Osteoblast (primary cell): ENCODE measurements at regions not wholly inside any gene's neighbourhood (a gene's known extent, or its start where the extent isn't known, plus 50 kb on each side); places are given as distances from the start of the nearest gene placed in this dataset.

Source experiments
- DNase-seq: peaks from one replicate; pipeline ENCODE4 v3.0.0; 2011; ENCODE audit warnings: low spot score, mixed read lengths; ENCODE audit not compliant: insufficient read length; ENCODE audit errors: missing footprints
- H2AFZ ChIP-seq: 2 replicates; pipeline ENCODE4 v1.6.0; 2011; ENCODE audit warnings: mild to moderate bottlenecking, low read length
- H3K27ac ChIP-seq: 2 replicates; pipeline ENCODE4 v1.5.1; 2011; ENCODE audit warnings: mild to moderate bottlenecking, low read depth, low read length, moderate library complexity
- H3K27me3 ChIP-seq: 2 replicates; pipeline ENCODE4 v1.6.0; 2012; ENCODE audit warnings: mild to moderate bottlenecking, control low read depth, inconsistent platforms, low read length, moderate library complexity; ENCODE audit not compliant: insufficient read depth
- H3K36me3 ChIP-seq: 2 replicates; pipeline ENCODE4 v1.5.1; 2011; ENCODE audit warnings: mild to moderate bottlenecking, low read length, control low read depth, moderate library complexity; ENCODE audit not compliant: insufficient read depth
- H3K4me1 ChIP-seq: 2 replicates; pipeline ENCODE4 v1.5.1; 2011; ENCODE audit warnings: mild to moderate bottlenecking, low read length, control low read depth, moderate library complexity; ENCODE audit not compliant: insufficient read depth
- H3K4me2 ChIP-seq: 2 replicates; pipeline ENCODE4 v1.6.0; 2011; ENCODE audit warnings: mild to moderate bottlenecking, low read length; ENCODE audit not compliant: insufficient read depth
- H3K4me3 ChIP-seq: fragments of 200-600 bp; sonication (generic); 3 replicates; pipeline ENCODE4 v1.5.1; 2012; ENCODE audit warnings: mild to moderate bottlenecking, low read length, inconsistent platforms; ENCODE audit not compliant: insufficient read depth
- H3K79me2 ChIP-seq: 2 replicates; pipeline ENCODE4 v1.6.0; 2012; ENCODE audit warnings: mild to moderate bottlenecking, low read length, control low read depth, inconsistent platforms; ENCODE audit not compliant: insufficient read depth
- H3K9me3 ChIP-seq: 2 replicates; pipeline ENCODE4 v1.5.1; 2011; ENCODE audit warnings: low read depth, low read length, control low read depth
- H4K20me1 ChIP-seq: 2 replicates; pipeline ENCODE4 v1.6.0; 2012; ENCODE audit warnings: mild to moderate bottlenecking, low read length, control low read depth; ENCODE audit not compliant: insufficient read depth
- TF ChIP-seq, protein P1 (sequence below): IDR thresholded peaks from 2 replicates; pipeline ENCODE4 v1.5.1; 2011; ENCODE audit warnings: mild to moderate bottlenecking, low read depth, low read length, moderate library complexity; ENCODE audit errors: extremely low read depth

DNA sequence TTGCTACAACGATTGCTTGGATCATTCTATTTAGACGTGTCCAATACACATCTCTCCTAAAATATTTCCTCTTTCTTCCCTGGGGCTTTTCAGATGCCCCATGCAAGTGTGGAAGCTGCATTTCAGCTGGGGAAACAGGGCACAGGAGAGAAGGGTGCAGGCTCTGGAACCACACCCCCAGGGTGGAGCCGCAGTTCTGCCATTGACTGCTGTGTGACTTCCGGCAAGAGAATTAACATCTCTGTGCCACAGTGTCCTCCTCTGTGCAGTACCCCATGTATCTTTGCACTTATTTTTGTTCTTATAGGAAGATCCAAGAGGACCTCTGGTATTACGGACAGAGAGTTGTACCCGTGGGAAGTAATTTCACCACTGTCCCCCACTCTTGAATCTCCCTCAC, 405.3 kb upstream of the EEF2KMT start:
- H3K79me2 ChIP-seq: no peaks in the 10 kb centered on the region
- no peaks in the 10 kb centered on the region for H3K27me3 ChIP-seq
- no peaks in the 10 kb centered on the region for H3K4me1 ChIP-seq
- H2AFZ ChIP-seq: no peak overlapping the region
- TF ChIP-seq, protein P1, sequence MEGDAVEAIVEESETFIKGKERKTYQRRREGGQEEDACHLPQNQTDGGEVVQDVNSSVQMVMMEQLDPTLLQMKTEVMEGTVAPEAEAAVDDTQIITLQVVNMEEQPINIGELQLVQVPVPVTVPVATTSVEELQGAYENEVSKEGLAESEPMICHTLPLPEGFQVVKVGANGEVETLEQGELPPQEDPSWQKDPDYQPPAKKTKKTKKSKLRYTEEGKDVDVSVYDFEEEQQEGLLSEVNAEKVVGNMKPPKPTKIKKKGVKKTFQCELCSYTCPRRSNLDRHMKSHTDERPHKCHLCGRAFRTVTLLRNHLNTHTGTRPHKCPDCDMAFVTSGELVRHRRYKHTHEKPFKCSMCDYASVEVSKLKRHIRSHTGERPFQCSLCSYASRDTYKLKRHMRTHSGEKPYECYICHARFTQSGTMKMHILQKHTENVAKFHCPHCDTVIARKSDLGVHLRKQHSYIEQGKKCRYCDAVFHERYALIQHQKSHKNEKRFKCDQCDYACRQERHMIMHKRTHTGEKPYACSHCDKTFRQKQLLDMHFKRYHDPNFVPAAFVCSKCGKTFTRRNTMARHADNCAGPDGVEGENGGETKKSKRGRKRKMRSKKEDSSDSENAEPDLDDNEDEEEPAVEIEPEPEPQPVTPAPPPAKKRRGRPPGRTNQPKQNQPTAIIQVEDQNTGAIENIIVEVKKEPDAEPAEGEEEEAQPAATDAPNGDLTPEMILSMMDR: no peak
- no peaks in the 10 kb centered on the region for H4K20me1 ChIP-seq
- H3K9me3 ChIP-seq: peaks cover 3% of the 10 kb centered on the region
- no peak overlapping the region for H3K4me3 ChIP-seq
- no peaks in the 10 kb centered on the region for H3K36me3 ChIP-seq
- no peak for DNase-seq
- no peak overlapping the region for H3K27ac ChIP-seq
- no peak overlapping the region for H3K4me2 ChIP-seq

DNA sequence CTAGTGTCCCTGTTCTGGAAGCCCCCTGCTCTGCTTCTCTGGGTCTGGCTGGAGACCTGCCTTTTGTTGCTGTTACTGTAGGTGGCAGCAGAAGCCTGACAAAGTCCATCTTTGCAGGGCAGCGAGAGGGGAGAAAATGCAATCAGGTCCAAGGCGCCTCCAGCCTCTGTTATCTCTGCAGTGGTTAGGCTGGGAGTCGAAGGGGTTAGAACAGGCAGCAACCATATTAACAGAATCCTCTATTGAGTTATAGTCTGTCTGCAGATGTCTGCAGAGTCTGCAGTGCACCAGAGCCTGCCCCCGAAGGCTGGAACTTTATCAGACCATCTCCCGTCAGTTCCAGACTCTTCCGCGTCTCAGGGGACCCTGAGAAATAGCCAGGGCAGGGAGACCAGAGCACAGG, 404.9 kb upstream of the EEF2KMT start:
- H3K9me3 ChIP-seq: peaks cover 3% of the 10 kb centered on the region
- H3K4me3 ChIP-seq: no peak overlapping the region
- H3K27ac ChIP-seq: no peak overlapping the region
- H3K27me3 ChIP-seq: no peaks in the 10 kb centered on the region
- H3K4me2 ChIP-seq: no peak overlapping the region
- H4K20me1 ChIP-seq: no peaks in the 10 kb centered on the region
- no peaks in the 10 kb centered on the region for H3K79me2 ChIP-seq
- no peaks in the 10 kb centered on the region for H3K36me3 ChIP-seq
- no peak overlapping the region for H2AFZ ChIP-seq
- DNase-seq: no peak
- TF ChIP-seq, protein P1: no peak
- H3K4me1 ChIP-seq: no peaks in the 10 kb centered on the region

DNA sequence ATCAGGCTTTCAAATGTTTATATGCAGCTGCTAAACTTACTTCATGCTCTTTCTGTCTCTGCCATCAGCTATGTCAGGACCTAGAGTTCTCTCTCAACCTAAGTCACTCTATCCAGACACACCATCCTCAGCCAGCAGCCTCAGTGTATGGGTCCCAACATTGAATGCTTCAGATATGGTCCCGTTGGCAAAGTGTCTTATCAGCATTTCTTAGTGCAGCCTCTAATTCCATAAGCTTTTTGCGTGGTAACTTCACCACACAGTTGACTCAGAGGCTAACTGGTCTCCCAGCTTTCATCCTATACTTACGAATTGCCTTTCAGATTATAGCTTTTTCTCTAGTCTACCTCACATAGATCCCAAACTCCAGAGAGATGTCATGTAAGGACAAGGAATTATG, 402.9 kb upstream of the EEF2KMT start:
- no peaks in the 10 kb centered on the region for H3K27me3 ChIP-seq
- TF ChIP-seq, protein P1: no peak
- no peak overlapping the region for H3K4me3 ChIP-seq
- H2AFZ ChIP-seq: no peak overlapping the region
- no peak overlapping the region for H3K27ac ChIP-seq
- no peaks in the 10 kb centered on the region for H3K79me2 ChIP-seq
- no peak overlapping the region for H3K4me2 ChIP-seq
- H4K20me1 ChIP-seq: no peaks in the 10 kb centered on the region
- H3K36me3 ChIP-seq: no peaks in the 10 kb centered on the region
- no peak for DNase-seq
- H3K9me3 ChIP-seq: peaks cover 3% of the 10 kb centered on the region
- H3K4me1 ChIP-seq: no peaks in the 10 kb centered on the region

DNA sequence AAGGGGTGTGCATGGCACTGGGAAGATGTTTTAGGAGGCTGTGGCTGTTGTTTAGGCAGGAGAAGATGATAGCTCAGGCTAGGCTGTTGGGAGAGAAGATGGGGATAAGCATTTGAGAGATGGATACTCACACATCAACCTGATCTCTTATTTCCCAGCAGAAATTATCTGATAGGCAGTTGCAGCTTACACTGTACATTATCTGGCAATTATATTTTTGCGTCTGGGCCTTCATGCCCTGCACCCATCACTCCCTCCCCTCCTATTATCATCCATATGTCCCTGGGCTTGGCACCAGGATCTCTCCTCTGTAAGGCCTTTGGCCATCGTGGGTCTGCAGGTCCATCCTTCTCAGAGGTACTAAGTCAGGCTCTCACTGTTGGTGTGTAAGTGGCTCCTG, 401.0 kb upstream of the EEF2KMT start:
- no peaks in the 10 kb centered on the region for H3K36me3 ChIP-seq
- H4K20me1 ChIP-seq: no peaks in the 10 kb centered on the region
- no peak for DNase-seq
- peaks cover 3% of the 10 kb centered on the region for H3K9me3 ChIP-seq
- H3K27me3 ChIP-seq: no peaks in the 10 kb centered on the region
- H2AFZ ChIP-seq: no peak overlapping the region
- TF ChIP-seq, protein P1: no peak
- H3K4me2 ChIP-seq: no peak overlapping the region
- H3K4me3 ChIP-seq: no peak overlapping the region
- H3K79me2 ChIP-seq: no peaks in the 10 kb centered on the region
- no peak overlapping the region for H3K27ac ChIP-seq
- H3K4me1 ChIP-seq: no peaks in the 10 kb centered on the region
